Duodenal mucosa (tissue), 2 donors: ENCODE measurements at regions not wholly inside any gene's neighbourhood (a gene's known extent, or its start where the extent isn't known, plus 50 kb on each side); places are given as distances from the start of the nearest gene placed in this dataset.

Experiments
- H3K27ac ChIP-seq: one replicate; pipeline ENCODE4 v1.7.0; 2013; ENCODE audit warnings: low read depth, low read length
- H3K27me3 ChIP-seq, 2 donors: one replicate each; pipeline ENCODE4 v1.7.0; 2013; ENCODE audit warnings: low read length in 2 of 2, control low read depth in 1 of 2; ENCODE audit not compliant: insufficient read depth in 2 of 2, control insufficient read depth in 1 of 2
- H3K36me3 ChIP-seq, 2 donors: one replicate each; pipeline ENCODE4 v1.7.0; 2013; ENCODE audit warnings: low read length in 2 of 2, control low read depth in 1 of 2; ENCODE audit not compliant: insufficient read depth in 2 of 2, control insufficient read depth in 1 of 2
- H3K4me1 ChIP-seq, 2 donors: one replicate each; pipeline ENCODE4 v1.7.0; 2013; ENCODE audit warnings: low read length in 2 of 2, control low read depth in 1 of 2; ENCODE audit not compliant: insufficient read depth in 2 of 2, control insufficient read depth in 1 of 2
- H3K4me3 ChIP-seq, 2 donors: one replicate each; pipeline ENCODE4 v1.7.0; 2013; ENCODE audit warnings: low read length in 2 of 2, low read depth in 1 of 2
- H3K9ac ChIP-seq, 2 donors: one replicate each; pipeline ENCODE4 v1.7.0; 2013; ENCODE audit warnings: low read length in 2 of 2, low read depth in 1 of 2
- H3K9me3 ChIP-seq, 2 donors: one replicate each; pipeline ENCODE4 v1.7.0; 2013; ENCODE audit warnings: low read length in 2 of 2, control low read depth in 1 of 2; ENCODE audit not compliant: control insufficient read depth in 1 of 2

GRCh38 chr12:78331181-78331580 lies 500.5 kb downstream of the NAV3 start:
- Histone ChIP-seq H3K27me3 (no peaks in the 10 kb centered on the region), H3K9ac (no peak overlapping the region), H3K27ac (no peak overlapping the region)

GRCh38 chr12:78331753-78332152 lies 501.1 kb downstream of the NAV3 start:
- H3K27ac ChIP-seq = no peak overlapping the region
- H3K36me3 ChIP-seq = no peaks in the 10 kb centered on the region
- H3K4me1 ChIP-seq = no peaks in the 10 kb centered on the region
- no peaks in the 10 kb centered on the region for H3K9me3 ChIP-seq
- no peak overlapping the region for H3K9ac ChIP-seq
- H3K27me3 ChIP-seq = no peaks in the 10 kb centered on the region
- no peak overlapping the region for H3K4me3 ChIP-seq

More at GRCh38 chr12:78331181-78331580, 500.5 kb downstream of the NAV3 start:
- H3K36me3 ChIP-seq = no peaks in the 10 kb centered on the region
- H3K9me3 ChIP-seq = no peaks in the 10 kb centered on the region
- H3K4me3 ChIP-seq = no peak overlapping the region
- H3K4me1 ChIP-seq = no peaks in the 10 kb centered on the region

- no peak overlapping the region for H3K27ac ChIP-seq
- H3K27me3 ChIP-seq = no peaks in the 10 kb centered on the region
- H3K4me3 ChIP-seq = no peak overlapping the region
- H3K36me3 ChIP-seq = no peaks in the 10 kb centered on the region
- H3K9me3 ChIP-seq = peaks cover 0 to 3% of the 10 kb centered on the region in 2 donors
- H3K9ac ChIP-seq = no peak overlapping the region
- no peaks in the 10 kb centered on the region for H3K4me1 ChIP-seq
Measured at GRCh38 chr12:78338054-78338785, 507.5 kb downstream of the NAV3 start.

GRCh38 chr12:78340406-78340805 lies 509.7 kb downstream of the NAV3 start:
- no peaks in the 10 kb centered on the region for H3K4me1 ChIP-seq
- H3K4me3 ChIP-seq = no peak overlapping the region
- peaks cover 0 to 8% of the 10 kb centered on the region in 2 donors for H3K9me3 ChIP-seq
- H3K36me3 ChIP-seq = no peaks in the 10 kb centered on the region
- no peaks in the 10 kb centered on the region for H3K27me3 ChIP-seq
- H3K27ac ChIP-seq = no peak overlapping the region
- H3K9ac ChIP-seq = no peak overlapping the region

- Histone ChIP-seq H3K27me3 (no peaks in the 10 kb centered on the region), H3K4me1 (no peaks in the 10 kb centered on the region)
Measured at GRCh38 chr12:78343657-78344056, 513.0 kb downstream of the NAV3 start.

GRCh38 chr12:78359520-78359919 lies 505.1 kb upstream of the SYT1 start:
- no peak overlapping the region for H3K4me3 ChIP-seq
- H3K9ac ChIP-seq = no peak overlapping the region
- H3K36me3 ChIP-seq = no peaks in the 10 kb centered on the region
- H3K27ac ChIP-seq = no peak overlapping the region
- H3K27me3 ChIP-seq = no peaks in the 10 kb centered on the region
- no peaks in the 10 kb centered on the region for H3K9me3 ChIP-seq
- no peaks in the 10 kb centered on the region for H3K4me1 ChIP-seq

More at GRCh38 chr12:78343657-78344056, 513.0 kb downstream of the NAV3 start:
- Histone ChIP-seq H3K9ac (no peak overlapping the region), H3K36me3 (no peaks in the 10 kb centered on the region), H3K9me3 (peaks cover 0 to 8% of the 10 kb centered on the region in 2 donors), H3K4me3 (no peak overlapping the region), H3K27ac (no peak overlapping the region)

- Histone ChIP-seq H3K36me3 (no peaks in the 10 kb centered on the region), H3K27me3 (no peaks in the 10 kb centered on the region), H3K9me3 (no peaks in the 10 kb centered on the region), H3K4me1 (no peaks in the 10 kb centered on the region), H3K4me3 (no peak overlapping the region), H3K9ac (no peak overlapping the region), H3K27ac (no peak overlapping the region)
Measured at GRCh38 chr12:78361683-78362082, 502.9 kb upstream of the SYT1 start.

- Histone ChIP-seq H3K9me3 (no peaks in the 10 kb centered on the region), H3K27me3 (no peaks in the 10 kb centered on the region), H3K4me3 (no peak overlapping the region), H3K9ac (no peak overlapping the region), H3K4me1 (no peaks in the 10 kb centered on the region), H3K36me3 (no peaks in the 10 kb centered on the region), H3K27ac (no peak overlapping the region)
Measured at GRCh38 chr12:78371284-78371683, 493.3 kb upstream of the SYT1 start.

- H3K9me3 ChIP-seq = peaks cover 4 to 7% of the 10 kb centered on the region in 2 donors
Measured at GRCh38 chr12:78375461-78375860, 489.1 kb upstream of the SYT1 start.

GRCh38 chr12:78376257-78376656 lies 488.3 kb upstream of the SYT1 start:
- no peak overlapping the region for H3K9ac ChIP-seq
- H3K4me1 ChIP-seq = no peaks in the 10 kb centered on the region
- H3K27ac ChIP-seq = no peak overlapping the region
- no peak overlapping the region for H3K4me3 ChIP-seq
- no peaks in the 10 kb centered on the region for H3K36me3 ChIP-seq
- peaks cover 4 to 7% of the 10 kb centered on the region in 2 donors for H3K9me3 ChIP-seq
- no peaks in the 10 kb centered on the region for H3K27me3 ChIP-seq

More at GRCh38 chr12:78375461-78375860, 489.1 kb upstream of the SYT1 start:
- Histone ChIP-seq H3K27ac (no peak overlapping the region), H3K36me3 (no peaks in the 10 kb centered on the region), H3K9ac (no peak overlapping the region), H3K4me3 (no peak overlapping the region), H3K4me1 (no peaks in the 10 kb centered on the region), H3K27me3 (no peaks in the 10 kb centered on the region)
